H9 (cell line): ENCODE measurements at regions not wholly inside any gene's neighbourhood (a gene's known extent, or its start where the extent isn't known, plus 50 kb on each side); places are given as distances from the start of the nearest gene placed in this dataset.

Experiments used
- DNase-seq: peaks from one replicate; pipeline ENCODE4 v3.0.0-alpha.2; 2017
- H2AFZ ChIP-seq: one replicate; pipeline ENCODE4 v1.6.1; 2013; ENCODE audit warnings: mild to moderate bottlenecking, low read length, control low read depth, moderate library complexity
- H2AK5ac ChIP-seq: 2 replicates; pipeline ENCODE4 v1.6.1; 2013; ENCODE audit warnings: low read length, control low read depth, mixed read lengths; ENCODE audit not compliant: insufficient read length
- H2BK120ac ChIP-seq: one replicate; pipeline ENCODE4 v1.6.1; 2013; ENCODE audit warnings: low read depth, mild to moderate bottlenecking, low read length, control low read depth, inconsistent platforms; ENCODE audit not compliant: poor library complexity, severe bottlenecking
- H2BK12ac ChIP-seq: 2 replicates; pipeline ENCODE4 v1.6.1; 2013; ENCODE audit warnings: low read length, control low read depth, mixed read lengths, low read depth; ENCODE audit not compliant: insufficient read length
- H2BK15ac ChIP-seq: 2 replicates; pipeline ENCODE4 v1.6.1; 2013; ENCODE audit warnings: low read depth, low read length, control low read depth
- H2BK20ac ChIP-seq: one replicate; pipeline ENCODE4 v1.6.1; 2013; ENCODE audit warnings: low read depth, mild to moderate bottlenecking, low read length, control low read depth, inconsistent platforms; ENCODE audit not compliant: poor library complexity, severe bottlenecking
- H2BK5ac ChIP-seq: 2 replicates; pipeline ENCODE4 v1.6.1; 2013; ENCODE audit warnings: low read length, control low read depth, mixed read lengths; ENCODE audit not compliant: insufficient read length
- H3K14ac ChIP-seq: 2 replicates; pipeline ENCODE4 v1.6.1; 2013; ENCODE audit warnings: low read length, control low read depth; ENCODE audit not compliant: insufficient read depth
- H3K18ac ChIP-seq: 2 replicates; pipeline ENCODE4 v1.6.1; 2013; ENCODE audit warnings: low read depth, mild to moderate bottlenecking, mixed read lengths, low read length, control low read depth; ENCODE audit not compliant: insufficient read length
- H3K23ac ChIP-seq: 2 replicates; pipeline ENCODE4 v1.6.1; 2013; ENCODE audit warnings: low read length, control low read depth, mixed read lengths, low read depth; ENCODE audit not compliant: insufficient read length
- H3K23me2 ChIP-seq: 2 replicates; pipeline ENCODE4 v1.6.1; 2013; ENCODE audit warnings: low read depth, mild to moderate bottlenecking, mixed read lengths, low read length, control low read depth; ENCODE audit not compliant: insufficient read length, poor library complexity, severe bottlenecking
- H3K27ac ChIP-seq: 2 replicates; pipeline ENCODE4 v1.5.1; 2013; ENCODE audit warnings: low read length, control low read depth, mixed read lengths, low read depth; ENCODE audit not compliant: insufficient read length
- H3K27me3 ChIP-seq: 2 replicates; pipeline ENCODE4 v1.6.1; 2013; ENCODE audit warnings: low read length, control low read depth, inconsistent platforms; ENCODE audit not compliant: insufficient read depth
- H3K4ac ChIP-seq: 2 replicates; pipeline ENCODE4 v1.6.1; 2013; ENCODE audit warnings: low read depth, mild to moderate bottlenecking, control low read depth, inconsistent platforms, low read length, moderate library complexity
- H3K4me1 ChIP-seq: 2 replicates; pipeline ENCODE4 v1.6.1; 2013; ENCODE audit warnings: low read length, control low read depth, inconsistent platforms; ENCODE audit not compliant: insufficient read depth
- H3K4me2 ChIP-seq: 2 replicates; pipeline ENCODE4 v1.6.1; 2013; ENCODE audit warnings: low read length, control low read depth, mixed read lengths; ENCODE audit not compliant: insufficient read length, insufficient read depth
- H3K56ac ChIP-seq: 2 replicates; pipeline ENCODE4 v1.6.1; 2013; ENCODE audit warnings: low read depth, mild to moderate bottlenecking, mixed read lengths, low read length, control low read depth; ENCODE audit not compliant: insufficient read length
- H3K79me1 ChIP-seq: 2 replicates; pipeline ENCODE4 v1.6.1; 2013; ENCODE audit warnings: low read depth, mild to moderate bottlenecking, moderate library complexity, low read length, control low read depth, inconsistent platforms; ENCODE audit not compliant: insufficient read depth, poor library complexity, severe bottlenecking
- H3K79me2 ChIP-seq: 2 replicates; pipeline ENCODE4 v1.6.1; 2013; ENCODE audit warnings: low read length, control low read depth, inconsistent platforms; ENCODE audit not compliant: insufficient read depth
- H3K9ac ChIP-seq: 2 replicates; pipeline ENCODE4 v1.6.1; 2013; ENCODE audit warnings: low read length, control low read depth, mixed read lengths; ENCODE audit not compliant: insufficient read length; ENCODE audit errors: extremely low read depth
- H3K9me3 ChIP-seq: one replicate; pipeline ENCODE4 v1.6.1; 2013; ENCODE audit warnings: low read depth, low read length, inconsistent platforms; ENCODE audit not compliant: control insufficient read depth
- H3T11ph ChIP-seq: one replicate; pipeline ENCODE4 v1.6.1; 2013; ENCODE audit warnings: mild to moderate bottlenecking, low read length, control low read depth, inconsistent platforms
- H4K20me1 ChIP-seq: one replicate; pipeline ENCODE4 v1.6.1; 2013; ENCODE audit not compliant: control insufficient read depth, insufficient read length, insufficient read depth
- H4K5ac ChIP-seq: 2 replicates; pipeline ENCODE4 v1.6.1; 2013; ENCODE audit warnings: low read depth, mild to moderate bottlenecking, mixed read lengths, low read length, control low read depth; ENCODE audit not compliant: insufficient read length
- H4K8ac ChIP-seq: replicated peaks from 2 replicates; pipeline ENCODE4 v1.6.1; 2013; ENCODE audit warnings: low read length, control low read depth, mixed read lengths, low read depth; ENCODE audit not compliant: insufficient read length
- H4K91ac ChIP-seq: 2 replicates; pipeline ENCODE4 v1.6.1; 2013; ENCODE audit warnings: low read depth, mild to moderate bottlenecking, moderate library complexity, mixed read lengths, low read length, control low read depth; ENCODE audit not compliant: insufficient read length
- H3K27ac Mint-ChIP-seq, 3 experiments: 2 replicates in 2 of 3; 3 replicates in 1 of 3; pipeline ENCODE4 v1.8.0; 2020 to 2021; ENCODE audit warnings: mixed read lengths in 3 of 3, mild to moderate bottlenecking in 1 of 3, moderate library complexity in 1 of 3
- H3K27me3 Mint-ChIP-seq: 2 replicates; pipeline ENCODE4 v1.8.0; 2021; ENCODE audit warnings: low read depth, mild to moderate bottlenecking, moderate library complexity, mixed read lengths
- H3K36me3 Mint-ChIP-seq, 3 experiments: 2 replicates in 2 of 3; 3 replicates in 1 of 3; pipeline ENCODE4 v1.8.0; 2020 to 2021; ENCODE audit warnings: low read depth in 3 of 3, mixed read lengths in 3 of 3; ENCODE audit not compliant: insufficient read depth in 1 of 3
- H3K4me1 Mint-ChIP-seq, 2 experiments: 2 replicates each; pipeline ENCODE4 v1.8.0; 2020; ENCODE audit warnings: mixed read lengths in 2 of 2
- H3K4me3 Mint-ChIP-seq, 2 experiments: 2 replicates in 1 of 2; 3 replicates in 1 of 2; pipeline ENCODE4 v1.8.0; 2020 to 2021; ENCODE audit warnings: mild to moderate bottlenecking in 2 of 2, mixed read lengths in 2 of 2, moderate library complexity in 1 of 2
- H3K9me3 Mint-ChIP-seq, 2 experiments: 2 replicates in 1 of 2; 3 replicates in 1 of 2; pipeline ENCODE4 v1.8.0; 2020; ENCODE audit warnings: mild to moderate bottlenecking in 2 of 2, mixed read lengths in 2 of 2, moderate library complexity in 1 of 2
- CTCF ChIP-seq: fragments of 200-600 bp; sonication (generic); conservative IDR thresholded peaks from 3 replicates; pipeline ENCODE4 v1.8.0; 2021; ENCODE audit warnings: antibody characterized with exemption, mild to moderate bottlenecking
- WGBS: extraction: QIAGEN DNeasy Blood & Tissue Kit; methylation state at CpG from one replicate; pipeline ENCODE4 v1.1.7; 2013; ENCODE audit warnings: missing lambda C conversion rate, low lambda C conversion rate, mixed read lengths; ENCODE audit not compliant: insufficient read length; ENCODE audit errors: extremely low coverage; 5-methylcytosine and 5-hydroxymethylcytosine counted together

GRCh38 chr5:152511531-152512132, 106.6 kb upstream of the NMUR2 start:
- Histone ChIP-seq H3K27ac (no peak overlapping the region), H3K9me3 (no peaks in the 10 kb centered on the region), H4K5ac (no peak overlapping the region), H3K79me1 (no peaks in the 10 kb centered on the region), H2BK5ac (no peak overlapping the region), H3T11ph (no peak overlapping the region), H3K27me3 (no peaks in the 10 kb centered on the region), H3K4ac (no peak overlapping the region), H2BK120ac (peak overlapping the region; percentile 97), H3K4me2 (no peak overlapping the region), H2AFZ (no peak overlapping the region), H2BK20ac (no peak overlapping the region), H3K9ac (no peak overlapping the region), H2BK12ac (no peak overlapping the region), H2BK15ac (no peak overlapping the region), H3K23ac (no peak overlapping the region), H3K79me2 (no peaks in the 10 kb centered on the region), H3K4me1 (no peaks in the 10 kb centered on the region), H4K8ac (no peak overlapping the region), H3K14ac (no peak overlapping the region), H4K91ac (no peak overlapping the region), H3K18ac (no peak overlapping the region), H2AK5ac (no peak overlapping the region), H3K56ac (no peak overlapping the region), H3K23me2 (no peaks in the 10 kb centered on the region), H4K20me1 (no peaks in the 10 kb centered on the region)
- DNase-seq: no peak
- Mint-ChIP-seq H3K4me3 (no peak overlapping the region), H3K27ac (no peak overlapping the region), H3K9me3 (no peaks in the 10 kb centered on the region; a peak in 1 of 5 replicates), H3K36me3 (no peaks in the 10 kb centered on the region), H3K27me3 (peaks cover 27% of the 10 kb centered on the region), H3K4me1 (peaks cover 11 to 14% of the 10 kb centered on the region in 2 experiments)
- WGBS: no CpG with 5 or more reads among the region's 7 CpGs
- TF ChIP-seq CTCF: no peak
